CD4-positive, alpha-beta T cell (primary cell): ENCODE measurements at regions not wholly inside any gene's neighbourhood (a gene's known extent, or its start where the extent isn't known, plus 50 kb on each side); places are given as distances from the start of the nearest gene placed in this dataset.

Experiments
- ATAC-seq: fragments of 200-7000 bp; cut with Tn5 transposase; one replicate; pipeline ENCODE4 v1.10.0; 2022; ENCODE audit warnings: mild to moderate bottlenecking; ENCODE audit not compliant: poor library complexity
- CTCF ChIA-PET: fragments of 350-600 bp; sonication (Branson Sonifier 250); formaldehyde crosslinking; loops from one replicate; lab custom pipeline; 2021; ENCODE audit warnings: antibody characterized with exemption, inconsistent platforms; lab: Charles Lee
- POLR2A ChIA-PET: fragments of 350-600 bp; sonication (Branson Sonifier 250); formaldehyde crosslinking; loops from one replicate; lab custom pipeline; 2021; ENCODE audit warnings: antibody characterized with exemption, inconsistent platforms; lab: Charles Lee
- DNase-seq, 14 experiments: peaks; one replicate each; pipeline ENCODE4 v3.0.0-alpha.2; 2013 to 2020; ENCODE audit warnings: mixed read lengths in 2 of 14
- H3K27ac ChIP-seq, 2 donors: one replicate each; pipeline versions ENCODE4 v1.5.1 to v1.7.0; 2013; ENCODE audit warnings: low read length in 2 of 2, low read depth in 1 of 2, mild to moderate bottlenecking in 1 of 2
- H3K27me3 ChIP-seq, 2 experiments: 1 replicate in 1 of 2; 2 replicates in 1 of 2; pipeline versions ENCODE4 v1.6.1 to v1.7.0; 2013; ENCODE audit warnings: low read length in 2 of 2, control low read depth in 1 of 2, mild to moderate bottlenecking in 1 of 2, moderate library complexity in 1 of 2; ENCODE audit not compliant: insufficient read depth in 2 of 2, control insufficient read depth in 1 of 2
- H3K36me3 ChIP-seq: one replicate; pipeline ENCODE4 v1.6.1; 2013; ENCODE audit warnings: low read length, control low read depth; ENCODE audit not compliant: insufficient read depth
- H3K4me1 ChIP-seq: one replicate; pipeline ENCODE4 v1.6.1; 2013; ENCODE audit warnings: low read length, control low read depth; ENCODE audit not compliant: insufficient read depth
- H3K4me3 ChIP-seq: one replicate; pipeline ENCODE4 v1.5.1; 2013; ENCODE audit warnings: mild to moderate bottlenecking, low read length, moderate library complexity
- H3K9me3 ChIP-seq, 2 experiments: 1 replicate in 1 of 2; 2 replicates in 1 of 2; pipeline versions ENCODE4 v1.6.1 to v1.7.0; 2013; ENCODE audit warnings: low read length in 2 of 2, mild to moderate bottlenecking in 2 of 2, control low read depth in 1 of 2, moderate library complexity in 1 of 2; ENCODE audit not compliant: control insufficient read depth in 1 of 2, insufficient read depth in 1 of 2
- H3K27ac Mint-ChIP-seq: one replicate; pipeline ENCODE4 v1.8.0; 2020; ENCODE audit warnings: mixed read lengths
- H3K27me3 Mint-ChIP-seq: one replicate; pipeline ENCODE4 v1.8.0; 2021; ENCODE audit warnings: mixed read lengths
- H3K36me3 Mint-ChIP-seq: one replicate; pipeline ENCODE4 v1.8.0; 2021; ENCODE audit warnings: low read depth, mixed read lengths
- H3K4me1 Mint-ChIP-seq: one replicate; pipeline ENCODE4 v1.8.0; 2021; ENCODE audit warnings: low read depth, mixed read lengths
- H3K4me3 Mint-ChIP-seq: one replicate; pipeline ENCODE4 v1.8.0; 2020; ENCODE audit warnings: mild to moderate bottlenecking, mixed read lengths
- H3K9me3 Mint-ChIP-seq: one replicate; pipeline ENCODE4 v1.8.0; 2020; ENCODE audit warnings: mixed read lengths
- intact Hi-C, 2 experiments: fragments of 100-400 bp; cut with DNase I in 1 of 2; cut with micrococcal nuclease in 1 of 2; formaldehyde crosslinking; loops; one replicate each; pipeline versions ENCODE4 v1.15.1 to v1.9.0; 2023 to 2025; cut with DNase I, micrococcal nuclease
- TF ChIP-seq, protein P1 (sequence below): fragments of 200-600 bp; IDR thresholded peaks from one replicate; pipeline ENCODE4 v1.8.0; 2022; ENCODE audit warnings: antibody characterized with exemption, mild to moderate bottlenecking

DNA sequence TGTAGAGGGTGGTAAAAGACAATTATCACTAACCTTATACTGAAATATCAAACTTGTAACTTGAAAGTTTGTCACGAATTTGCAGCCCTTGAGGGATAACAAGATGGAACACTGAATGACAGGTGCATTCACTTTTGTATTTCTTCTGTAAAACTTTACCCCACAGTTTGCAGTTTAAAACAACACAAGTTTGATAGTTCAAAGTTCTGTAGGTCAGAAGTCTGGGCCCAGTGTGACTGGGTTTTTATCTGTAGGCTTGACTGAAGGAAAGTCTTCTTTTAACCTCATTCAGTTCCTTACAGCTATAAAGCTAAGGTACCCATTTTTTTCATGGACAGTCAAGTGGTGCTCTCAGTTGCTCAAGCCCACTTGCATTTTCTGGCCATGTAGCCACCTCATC lies 257.1 kb upstream of the NRXN1 start:
- Mint-ChIP-seq H3K27ac (no peak overlapping the region), H3K27me3 (no peaks in the 10 kb centered on the region), H3K4me3 (no peak overlapping the region), H3K4me1 (no peaks in the 10 kb centered on the region), H3K9me3 (peaks cover 7% of the 10 kb centered on the region), H3K36me3 (no peaks in the 10 kb centered on the region)
- POLR2A ChIA-PET: no interaction called here
- intact Hi-C loops: no loop called here
- H3K27me3 ChIP-seq: no peaks in the 10 kb centered on the region
- CTCF ChIA-PET: no interaction called here
- no peaks in the 10 kb centered on the region for H3K9me3 ChIP-seq
- H3K4me1 ChIP-seq: no peaks in the 10 kb centered on the region
- TF ChIP-seq, protein P1, sequence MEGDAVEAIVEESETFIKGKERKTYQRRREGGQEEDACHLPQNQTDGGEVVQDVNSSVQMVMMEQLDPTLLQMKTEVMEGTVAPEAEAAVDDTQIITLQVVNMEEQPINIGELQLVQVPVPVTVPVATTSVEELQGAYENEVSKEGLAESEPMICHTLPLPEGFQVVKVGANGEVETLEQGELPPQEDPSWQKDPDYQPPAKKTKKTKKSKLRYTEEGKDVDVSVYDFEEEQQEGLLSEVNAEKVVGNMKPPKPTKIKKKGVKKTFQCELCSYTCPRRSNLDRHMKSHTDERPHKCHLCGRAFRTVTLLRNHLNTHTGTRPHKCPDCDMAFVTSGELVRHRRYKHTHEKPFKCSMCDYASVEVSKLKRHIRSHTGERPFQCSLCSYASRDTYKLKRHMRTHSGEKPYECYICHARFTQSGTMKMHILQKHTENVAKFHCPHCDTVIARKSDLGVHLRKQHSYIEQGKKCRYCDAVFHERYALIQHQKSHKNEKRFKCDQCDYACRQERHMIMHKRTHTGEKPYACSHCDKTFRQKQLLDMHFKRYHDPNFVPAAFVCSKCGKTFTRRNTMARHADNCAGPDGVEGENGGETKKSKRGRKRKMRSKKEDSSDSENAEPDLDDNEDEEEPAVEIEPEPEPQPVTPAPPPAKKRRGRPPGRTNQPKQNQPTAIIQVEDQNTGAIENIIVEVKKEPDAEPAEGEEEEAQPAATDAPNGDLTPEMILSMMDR: no peak
- no peaks in the 10 kb centered on the region for H3K36me3 ChIP-seq
- DNase-seq: no peak
- H3K27ac ChIP-seq: no peak overlapping the region
- H3K4me3 ChIP-seq: no peak overlapping the region
- ATAC-seq: no peak

DNA sequence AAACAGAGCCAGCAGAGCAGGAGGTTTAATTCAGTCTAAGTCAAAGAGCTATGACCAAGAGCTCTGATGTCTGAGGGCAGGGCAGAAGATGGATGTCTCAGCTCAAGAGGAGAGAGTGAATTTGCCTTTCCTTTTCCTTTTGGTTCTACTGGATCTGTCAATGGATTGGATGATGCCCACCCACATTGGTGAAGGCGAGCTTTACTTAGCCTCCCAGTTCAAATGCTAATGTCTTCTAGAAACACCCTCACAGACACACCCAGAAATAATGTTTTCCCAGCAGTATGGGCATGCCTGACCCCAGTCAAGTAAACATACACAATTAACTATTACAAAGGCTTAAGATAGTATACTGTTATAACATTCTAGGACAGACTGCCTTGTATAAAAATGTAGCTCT lies 236.3 kb upstream of the NRXN1 start:
- peaks cover 0 to 5% of the 10 kb centered on the region in 2 experiments for H3K9me3 ChIP-seq
- Mint-ChIP-seq H3K9me3 (peaks cover 14% of the 10 kb centered on the region), H3K4me1 (no peaks in the 10 kb centered on the region), H3K27ac (no peak overlapping the region), H3K36me3 (no peaks in the 10 kb centered on the region), H3K4me3 (no peak overlapping the region), H3K27me3 (no peaks in the 10 kb centered on the region)
- DNase-seq (no peak), ATAC-seq (no peak)
- no peak overlapping the region for H3K4me3 ChIP-seq
- H3K27me3 ChIP-seq: no peaks in the 10 kb centered on the region
- CTCF ChIA-PET: no interaction called here
- TF ChIP-seq, protein P1: no peak
- intact Hi-C loops: no loop called here
- H3K36me3 ChIP-seq: no peaks in the 10 kb centered on the region
- POLR2A ChIA-PET: no interaction called here
- H3K4me1 ChIP-seq: no peaks in the 10 kb centered on the region
- H3K27ac ChIP-seq: no peak overlapping the region

- Mint-ChIP-seq H3K27ac (no peak overlapping the region), H3K4me3 (no peak overlapping the region), H3K9me3 (peaks cover 9% of the 10 kb centered on the region), H3K27me3 (no peaks in the 10 kb centered on the region), H3K4me1 (no peaks in the 10 kb centered on the region), H3K36me3 (no peaks in the 10 kb centered on the region)
- Histone ChIP-seq H3K9me3 (peaks cover 0 to 4% of the 10 kb centered on the region in 2 experiments), H3K27ac (no peak overlapping the region), H3K36me3 (no peaks in the 10 kb centered on the region), H3K4me1 (no peaks in the 10 kb centered on the region), H3K27me3 (no peaks in the 10 kb centered on the region), H3K4me3 (no peak overlapping the region)
- ATAC-seq (no peak), DNase-seq (no peak)
- intact Hi-C loops: no loop called here
- CTCF ChIA-PET: no interaction called here
- TF ChIP-seq, protein P1: no peak
- POLR2A ChIA-PET: no interaction called here
Measured at GRCh38 chr2:51265539-51265938, 233.6 kb upstream of the NRXN1 start.
